HG02973 (cell line): ENCODE measurements at regions not wholly inside any gene's neighbourhood (a gene's known extent, or its start where the extent isn't known, plus 50 kb on each side); places are given as distances from the start of the nearest gene placed in this dataset.
"Not testable (repeated sequence)": the region's sequence is repeated elsewhere in the genome, so short reads cannot be mapped to it uniquely, and the experiment has no call there.

ENCODE experiments used
- ATAC-seq: cut with Tn5 transposase; IDR thresholded peaks from one replicate; pipeline ENCODE4 v1.9.1; 2021; ENCODE audit warnings: moderate library complexity; ENCODE audit not compliant: unreplicated experiment

DNA sequence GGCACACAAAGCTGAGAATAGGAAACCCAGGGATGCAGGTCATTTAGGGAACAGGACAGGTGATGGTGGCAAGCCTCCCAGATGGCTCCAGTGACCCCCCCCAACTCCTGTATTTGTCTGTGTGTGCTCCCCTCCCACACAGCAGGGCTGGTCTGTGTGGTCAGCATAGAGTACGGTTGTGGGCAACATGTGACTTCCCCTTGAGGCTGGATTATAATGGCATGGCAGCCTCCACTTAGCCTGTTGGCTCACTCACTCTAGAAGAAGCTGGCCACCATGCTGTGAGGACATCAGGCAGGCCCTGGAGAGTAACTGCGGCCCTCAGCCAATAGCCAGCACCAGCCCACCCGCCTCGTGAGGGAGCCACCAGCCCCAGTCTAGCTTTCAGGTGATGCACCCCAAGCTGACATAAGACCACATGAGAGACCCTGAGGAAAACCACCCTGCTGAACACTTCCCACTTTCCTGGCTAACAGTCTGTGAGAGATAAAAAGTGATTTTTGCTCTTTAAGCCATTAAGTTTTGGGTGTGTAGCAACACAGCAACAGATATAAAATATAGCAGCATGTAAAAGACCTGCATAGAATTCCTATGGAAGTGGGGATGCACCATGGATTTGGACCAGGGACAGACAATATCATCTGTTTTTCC, 151.3 kb downstream of the LAT start:
- not testable (repeated sequence) for ATAC-seq

DNA sequence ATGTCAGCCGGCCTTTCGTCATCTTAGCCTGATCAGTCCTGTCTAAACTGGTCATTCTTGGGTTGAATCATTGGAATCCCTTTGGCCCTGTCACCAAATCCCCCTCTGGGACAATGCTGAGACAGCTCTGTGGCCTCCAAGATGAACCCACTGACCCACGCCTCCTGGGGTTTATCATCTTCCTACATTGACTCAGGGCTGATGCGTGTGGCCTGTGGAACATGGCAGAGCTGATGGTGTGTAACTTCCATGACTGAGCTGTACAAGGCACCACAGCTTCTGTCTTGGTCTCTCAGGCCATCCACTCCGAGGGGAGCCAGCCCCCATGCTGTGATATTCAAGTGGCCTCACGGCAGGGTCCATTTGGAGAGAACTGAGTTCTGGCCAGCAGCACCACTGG, 150.2 kb downstream of the LAT start:
- ATAC-seq = not testable (repeated sequence)

DNA sequence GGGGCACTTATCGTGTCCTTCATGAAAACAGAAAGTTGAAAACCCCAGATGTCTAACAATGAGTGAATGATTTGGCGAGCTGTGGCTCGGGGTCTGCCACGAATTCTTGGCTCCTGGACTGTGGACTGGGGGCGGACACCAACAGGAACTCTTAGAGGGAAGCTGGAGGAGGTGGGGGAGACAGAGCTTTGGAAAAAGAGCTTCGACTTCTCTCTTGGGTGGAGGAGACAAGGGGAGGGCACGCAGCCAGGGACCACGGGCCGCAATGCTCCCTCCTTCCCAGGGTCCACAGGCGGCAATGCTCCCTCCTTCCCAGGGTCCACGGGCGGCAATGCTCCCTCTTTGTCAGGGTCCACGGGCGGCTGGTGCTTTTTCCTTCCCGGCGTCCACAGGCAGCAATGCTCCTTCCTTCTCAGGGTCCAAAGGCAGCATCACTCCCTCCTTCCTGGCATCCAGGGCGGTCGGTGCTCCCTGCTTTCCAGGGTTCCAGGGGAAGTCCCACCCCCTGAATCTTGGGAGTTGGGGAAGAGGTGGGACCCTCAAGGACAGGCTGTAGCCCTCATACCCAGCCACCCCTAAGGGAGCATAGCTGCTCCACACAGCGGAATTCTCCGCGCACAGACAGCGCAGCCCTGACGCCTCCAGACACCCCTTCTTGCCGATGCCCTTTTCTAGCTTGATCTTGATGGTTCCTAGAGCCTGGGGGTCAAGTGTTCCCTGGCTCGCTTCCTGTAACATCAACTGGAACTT, 149.0 kb downstream of the LAT start:
- not testable (repeated sequence) for ATAC-seq

DNA sequence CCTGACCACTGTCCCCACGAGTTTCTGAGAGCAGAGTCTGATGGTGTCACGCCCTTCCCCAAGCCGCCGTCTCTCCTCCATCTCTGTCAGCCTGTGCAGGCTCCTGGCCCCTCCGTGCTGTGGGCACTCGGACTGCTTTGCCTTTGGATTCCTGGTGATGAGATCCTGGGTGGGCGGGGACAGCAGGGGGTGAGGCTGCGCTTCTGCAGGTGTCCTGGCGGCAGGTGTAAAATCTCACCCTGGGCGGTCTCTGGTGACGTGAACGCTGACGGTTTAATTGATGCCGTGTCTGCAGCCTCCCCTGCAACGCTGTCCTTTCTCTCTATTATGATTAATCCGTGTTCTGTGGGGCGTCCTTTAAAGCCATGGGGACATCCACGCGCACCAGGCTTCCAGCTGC, 148.0 kb downstream of the LAT start:
- ATAC-seq = not testable (repeated sequence)

DNA sequence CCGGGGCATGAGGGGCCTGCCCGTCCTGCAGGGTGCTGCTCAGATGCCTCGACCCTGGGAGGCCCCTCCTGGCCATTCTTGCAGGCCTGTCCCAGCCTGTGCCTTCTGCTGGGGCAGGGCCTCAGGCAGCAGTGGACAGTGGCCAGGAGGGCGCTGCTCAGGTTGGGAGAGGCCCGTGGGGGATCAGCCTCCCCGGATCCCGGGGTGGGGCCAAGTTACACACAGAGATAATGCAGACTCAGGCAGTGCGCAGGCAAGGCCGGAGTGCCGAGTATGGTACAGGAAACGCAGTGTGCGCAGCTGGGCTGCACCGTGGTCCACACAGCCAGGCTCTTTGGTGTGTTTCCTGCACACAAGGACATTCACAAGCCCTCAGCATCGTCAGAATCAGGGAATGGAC, 147.6 kb downstream of the LAT start:
- ATAC-seq = not testable (repeated sequence)

DNA sequence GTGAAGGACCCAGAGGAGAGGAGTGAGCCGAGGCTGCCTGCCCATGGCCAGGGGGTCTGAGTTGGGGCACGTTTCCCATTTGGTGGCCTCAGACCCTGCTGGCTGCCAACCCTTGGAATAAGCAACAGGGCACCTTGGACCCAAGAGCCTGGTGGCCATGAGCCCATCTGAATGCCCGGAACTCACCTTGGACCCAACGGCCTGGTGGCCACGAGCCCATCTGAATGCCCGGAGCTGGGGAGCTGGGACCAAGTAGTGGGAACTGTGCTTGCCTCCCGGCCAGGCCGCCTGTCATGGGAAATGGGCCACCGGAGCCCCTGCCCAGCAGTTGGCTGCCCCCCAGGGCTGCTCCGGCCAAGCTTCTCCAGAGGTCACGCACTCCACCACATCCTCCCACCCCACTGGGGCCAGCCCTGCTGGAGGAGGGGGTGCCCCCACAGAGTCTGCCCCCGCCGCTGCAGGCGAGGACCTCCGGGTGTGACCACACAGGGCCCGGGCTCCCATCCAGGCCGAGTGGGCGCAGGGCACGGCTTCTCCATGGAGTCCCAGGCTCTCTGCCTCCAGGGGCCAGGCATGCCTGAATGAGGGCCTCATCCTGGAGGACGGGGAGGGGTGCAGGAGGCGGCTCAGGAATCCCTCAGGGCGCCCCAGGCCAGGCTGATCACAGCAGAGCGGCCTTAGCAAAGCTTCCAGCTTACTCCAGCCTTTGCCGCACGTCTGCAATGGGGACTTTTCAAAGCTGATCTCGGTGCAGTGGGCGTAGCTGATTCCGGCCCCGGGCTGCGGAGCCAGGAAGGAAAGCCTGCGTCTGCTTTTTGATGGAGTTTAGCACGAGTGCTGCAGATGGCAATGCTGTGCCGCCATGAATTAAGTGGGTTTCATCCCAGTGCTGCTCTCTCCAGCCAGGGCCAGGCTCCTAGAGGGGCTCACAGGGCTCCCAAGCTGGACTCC, 146.3 kb downstream of the LAT start:
- ATAC-seq = not testable (repeated sequence)

DNA sequence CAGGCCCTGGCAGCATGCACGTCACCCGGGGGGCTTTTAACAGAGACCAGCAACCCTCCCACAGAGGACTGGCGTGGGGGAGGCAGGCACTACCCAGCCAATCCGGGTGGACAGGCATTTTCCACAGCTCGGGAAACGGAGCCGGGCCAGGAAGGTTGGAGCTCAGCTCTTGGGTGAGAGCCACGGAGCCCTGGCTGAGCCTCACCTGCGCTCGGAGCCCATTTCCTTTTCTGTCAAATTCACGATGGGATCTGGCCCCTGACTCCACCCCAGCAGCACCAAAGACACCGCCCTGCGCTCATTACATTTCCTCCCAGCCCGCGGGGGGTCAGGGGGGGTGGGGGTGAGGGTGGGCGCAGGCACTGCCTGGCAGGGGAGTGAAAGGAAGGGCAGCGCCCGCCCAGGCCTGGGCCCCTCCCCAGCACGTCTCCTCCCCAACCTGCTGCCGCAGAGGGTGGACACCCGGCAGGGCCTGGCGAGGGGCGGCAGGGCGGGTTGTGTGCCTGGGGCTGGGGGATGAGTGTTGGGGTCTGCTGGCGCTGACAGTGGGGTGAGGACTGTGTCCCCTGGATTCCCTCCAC, 145.4 kb downstream of the LAT start:
- ATAC-seq = not testable (repeated sequence)

DNA sequence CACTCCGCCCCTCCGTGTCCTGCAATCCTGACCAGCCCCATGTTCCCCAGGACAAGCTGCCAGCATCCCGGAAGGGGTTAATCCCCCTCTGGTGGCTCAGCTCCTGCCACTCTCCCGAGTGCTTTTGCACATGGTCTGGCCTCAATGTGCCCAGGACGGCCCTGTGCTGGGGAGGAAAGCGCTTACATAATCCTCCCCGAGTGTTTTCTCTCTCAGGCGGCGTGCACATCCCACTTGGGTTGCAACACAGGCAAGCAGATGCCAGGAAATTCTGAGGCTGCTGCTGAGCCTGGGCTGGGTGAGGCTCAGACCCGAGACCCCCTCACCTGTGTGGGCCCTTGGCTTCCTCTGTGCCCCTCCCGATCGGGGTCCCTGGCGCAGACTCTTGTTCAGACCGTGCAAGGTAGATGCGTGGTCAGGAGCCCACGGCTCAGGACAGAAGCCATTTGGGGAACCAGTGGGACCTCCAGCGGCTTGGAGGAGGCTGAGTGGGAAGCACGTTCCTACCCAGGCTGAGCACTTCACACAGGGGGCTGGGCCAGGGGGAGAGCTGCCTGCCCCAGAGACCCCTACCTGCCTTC, 144.7 kb downstream of the LAT start:
- ATAC-seq = not testable (repeated sequence)

DNA sequence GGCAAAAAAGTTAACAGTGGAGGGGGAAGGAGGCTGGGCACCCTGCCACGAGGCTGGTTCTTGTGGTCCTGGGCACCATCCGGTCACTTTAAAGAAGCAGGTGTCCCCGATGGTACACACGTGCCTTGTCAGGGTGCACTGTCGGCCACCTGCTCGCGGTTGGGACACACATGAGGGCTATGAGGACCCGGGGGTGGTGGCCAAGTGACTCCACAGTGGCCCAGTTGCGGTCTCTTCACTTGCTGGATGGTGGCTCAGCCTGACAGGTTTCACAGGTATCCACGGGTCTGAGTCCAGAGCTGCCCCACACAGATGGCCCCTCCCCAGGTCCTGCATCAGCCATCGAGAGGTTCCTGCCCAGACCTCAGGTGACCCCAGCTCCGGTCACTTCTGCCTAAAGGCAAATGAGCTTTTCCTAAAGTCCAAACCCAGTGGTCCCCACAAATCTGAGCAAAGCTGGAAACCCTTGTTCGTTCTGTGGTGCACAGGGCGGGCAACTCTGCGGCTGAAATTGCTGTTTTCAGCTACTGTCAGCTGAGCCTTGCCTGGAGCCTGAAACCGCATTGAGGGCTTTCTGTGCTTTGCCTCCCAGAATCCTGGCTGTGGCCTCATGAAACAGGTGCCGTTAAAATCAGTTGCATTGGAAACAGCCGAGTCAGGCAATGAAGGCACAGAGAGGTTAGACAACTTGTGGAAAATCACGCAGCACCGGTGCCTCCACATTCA, 144.0 kb downstream of the LAT start:
- ATAC-seq = not testable (repeated sequence)

DNA sequence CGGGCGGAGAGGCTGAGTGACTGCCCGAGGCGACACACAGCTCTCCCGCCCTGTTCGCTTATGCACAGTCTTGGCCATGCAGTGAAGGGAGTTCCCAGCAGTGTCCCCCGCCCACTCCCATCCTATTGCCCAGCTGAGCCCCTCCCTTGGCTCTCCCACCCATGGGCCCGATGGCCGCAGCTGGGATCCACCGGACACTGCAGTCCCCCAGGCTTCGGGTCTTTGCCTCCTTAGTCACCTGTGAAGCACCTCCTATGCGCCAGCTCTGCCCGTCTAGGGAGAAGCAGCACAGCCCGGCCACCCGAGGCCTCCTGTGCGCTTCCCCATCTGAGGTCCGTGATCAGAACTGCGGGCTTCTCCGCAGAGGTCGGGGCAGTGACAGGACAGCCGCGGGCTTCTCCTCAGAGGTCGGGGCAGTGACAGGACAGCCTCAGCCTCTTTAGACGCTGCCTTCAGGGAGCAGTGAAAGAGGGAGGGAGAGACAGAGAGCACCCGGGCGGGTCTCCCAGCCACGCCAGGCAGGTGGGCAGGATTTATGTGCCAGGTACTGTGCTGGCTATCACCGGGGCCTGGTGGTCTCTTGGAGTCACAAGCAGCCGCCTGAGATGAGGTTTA, 143.1 kb downstream of the LAT start:
- not testable (repeated sequence) for ATAC-seq

DNA sequence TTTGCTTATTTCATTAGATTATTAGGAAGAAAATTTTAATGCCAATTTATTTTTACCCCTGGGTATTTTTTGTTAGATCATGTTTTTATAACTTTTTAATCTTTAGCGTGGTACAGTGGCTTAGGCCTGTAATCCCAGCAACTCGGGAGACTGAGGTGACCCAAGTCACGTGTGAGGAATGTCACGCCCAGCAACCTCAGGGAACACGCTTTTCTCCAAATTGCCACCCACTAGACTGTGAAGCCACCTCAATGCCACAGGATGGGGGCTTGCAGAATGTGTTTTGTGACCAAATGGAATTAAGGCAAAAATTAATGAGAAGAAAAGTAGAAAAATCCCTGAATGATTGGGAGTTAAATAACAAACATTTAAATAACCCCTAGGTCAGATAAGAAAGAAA, 141.8 kb downstream of the LAT start:
- no peak for ATAC-seq

DNA sequence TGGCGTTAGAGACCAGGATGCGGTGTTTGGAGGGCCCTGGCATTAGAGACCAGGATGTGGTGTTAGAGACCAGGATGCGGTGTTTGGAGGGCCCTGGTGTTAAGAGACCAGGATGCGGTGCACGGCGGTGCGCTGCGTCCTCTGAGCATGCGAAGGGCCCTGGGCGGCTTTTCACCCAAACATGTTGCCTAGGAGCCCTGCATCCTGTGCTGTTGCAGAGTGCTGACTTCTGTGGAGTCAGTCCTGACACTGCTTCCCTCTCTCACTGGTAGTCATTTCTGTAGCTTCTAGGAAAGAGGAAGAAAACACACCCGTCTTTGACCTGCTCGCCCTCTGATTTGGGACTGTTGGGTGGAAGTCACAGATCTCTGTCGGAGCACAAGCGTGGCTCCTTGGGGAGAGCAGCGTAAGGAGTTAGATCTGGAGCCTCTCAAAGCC, 141.2 kb downstream of the LAT start:
- no peak for ATAC-seq

DNA sequence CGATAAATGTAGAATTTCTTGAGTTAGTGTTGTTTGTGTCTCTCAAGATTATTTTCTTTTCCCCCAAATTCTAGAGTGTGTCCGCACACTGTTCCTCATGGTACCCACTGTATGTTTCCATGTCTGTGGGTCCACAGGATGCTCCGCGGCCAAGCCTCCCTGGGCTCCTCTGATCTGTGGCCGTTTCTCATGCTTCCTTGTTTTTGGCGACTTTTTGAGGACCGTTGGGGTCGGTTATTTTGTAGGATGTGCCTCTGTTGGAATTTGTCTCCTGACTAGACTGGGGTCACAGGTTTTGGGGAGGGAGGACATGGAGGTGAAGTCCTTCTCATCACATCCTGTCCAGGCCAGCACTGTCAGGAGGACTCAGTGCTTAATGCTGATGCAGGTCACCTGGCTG, 140.0 kb downstream of the LAT start:
- no peak for ATAC-seq

DNA sequence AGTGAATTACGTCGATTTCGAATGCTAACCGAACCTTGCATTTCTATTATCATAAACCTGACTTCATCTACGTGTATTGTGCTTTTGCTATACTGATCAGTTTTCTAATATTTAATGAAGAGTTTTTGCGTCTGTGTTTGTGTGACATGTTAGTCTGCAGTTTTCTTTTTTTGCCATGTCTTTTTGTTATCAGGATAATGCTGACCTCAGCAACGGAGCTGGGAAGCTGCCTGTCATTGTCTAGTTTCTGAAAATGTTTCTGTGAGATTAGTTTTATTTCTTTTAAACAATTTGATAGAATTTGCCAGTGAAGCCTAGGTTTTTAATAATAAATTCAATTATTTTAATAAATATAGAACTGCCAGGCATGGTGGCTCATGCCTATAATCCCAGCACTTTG, 139.3 kb downstream of the LAT start:
- ATAC-seq = not testable (repeated sequence)

DNA sequence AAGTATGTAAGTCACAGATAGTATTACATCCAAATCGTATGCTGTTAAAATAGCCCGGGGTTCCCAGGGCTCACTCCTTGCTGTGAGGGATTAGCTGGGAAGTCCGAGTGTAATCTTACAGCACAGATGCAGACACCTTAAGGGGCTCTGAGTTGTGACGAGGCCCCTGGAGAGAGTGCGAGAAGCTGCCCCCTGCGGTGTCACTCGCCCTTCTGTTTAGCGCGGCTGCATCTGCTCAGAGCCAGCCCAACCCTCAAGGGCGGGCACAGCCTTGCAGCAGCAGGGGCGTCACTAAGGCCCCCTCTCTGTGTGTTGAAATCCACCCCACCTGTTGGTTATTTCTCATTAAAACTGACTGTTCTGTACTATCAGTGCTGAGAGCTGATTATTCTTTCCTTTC, 135.8 kb downstream of the LAT start:
- not testable (repeated sequence) for ATAC-seq

DNA sequence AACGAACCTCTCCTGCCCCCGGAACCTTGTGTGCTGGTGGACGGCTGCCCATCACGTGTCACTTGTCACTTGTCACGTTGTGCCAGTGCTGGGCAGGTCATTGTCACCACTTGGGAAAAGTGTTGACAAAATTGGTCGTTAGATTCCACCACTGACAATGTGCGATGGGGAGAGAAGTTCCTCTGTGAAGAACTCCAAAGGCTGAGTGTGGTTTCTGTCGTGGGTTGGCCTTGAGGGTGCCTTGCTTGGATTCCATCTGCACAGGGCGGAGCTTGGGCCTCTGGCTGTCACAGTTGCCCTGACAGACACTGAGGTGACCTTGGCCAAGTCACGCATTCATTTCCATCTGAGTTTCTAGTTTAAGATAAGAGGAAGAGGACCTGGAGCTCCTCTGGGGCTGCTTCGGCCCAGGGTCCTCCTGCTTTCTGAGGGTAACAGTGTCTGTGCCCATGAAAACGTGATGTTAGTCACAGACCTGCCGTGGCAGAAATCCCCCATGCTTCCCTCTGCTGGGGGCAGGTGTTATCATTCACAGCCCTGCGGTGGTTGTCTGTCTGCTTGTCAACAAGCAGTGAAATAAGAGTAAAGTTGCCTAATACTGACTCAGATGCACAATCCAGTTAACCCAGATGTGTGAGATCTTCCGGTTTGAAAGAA, 133.6 kb downstream of the LAT start:
- ATAC-seq = not testable (repeated sequence)

DNA sequence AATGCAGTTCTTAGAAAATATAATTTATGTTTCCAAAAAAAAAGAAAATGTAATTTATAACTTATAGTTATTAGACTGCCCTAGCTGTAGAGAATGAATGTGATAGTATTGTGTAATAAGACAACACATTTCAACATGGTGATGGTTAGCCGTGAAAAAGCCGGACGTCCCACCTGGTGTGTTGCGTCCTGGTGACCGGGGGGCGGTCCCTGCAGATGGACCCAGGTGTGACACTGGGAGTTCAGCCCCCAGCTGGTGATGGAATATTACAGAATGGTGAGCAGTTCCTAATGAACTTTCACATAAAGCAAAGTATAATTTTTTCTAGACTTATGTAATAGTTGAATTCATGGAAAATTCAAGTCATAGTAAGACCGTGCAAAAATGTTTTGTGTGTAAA, 132.8 kb downstream of the LAT start:
- no peak for ATAC-seq

DNA sequence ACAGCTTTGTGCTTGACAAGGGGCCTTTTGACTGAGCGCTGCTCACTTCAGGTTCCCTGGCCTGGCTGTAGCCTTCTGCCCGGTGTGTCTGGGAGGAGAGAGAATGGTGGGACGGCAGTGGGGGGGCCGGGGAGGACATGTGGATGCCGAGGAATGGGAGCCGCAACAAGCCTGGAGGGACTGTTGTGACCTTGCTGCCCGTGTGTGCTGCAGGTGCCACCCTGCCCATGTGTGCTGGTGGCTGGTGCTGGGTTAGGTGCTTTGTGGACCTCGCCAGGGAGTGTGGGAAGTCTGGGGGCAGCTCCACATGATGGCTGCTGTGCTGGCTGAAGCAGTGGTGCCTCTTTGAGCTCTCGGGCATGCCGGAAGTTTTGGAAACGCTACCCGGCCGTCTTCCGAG, 132.1 kb downstream of the LAT start:
- ATAC-seq = no peak

DNA sequence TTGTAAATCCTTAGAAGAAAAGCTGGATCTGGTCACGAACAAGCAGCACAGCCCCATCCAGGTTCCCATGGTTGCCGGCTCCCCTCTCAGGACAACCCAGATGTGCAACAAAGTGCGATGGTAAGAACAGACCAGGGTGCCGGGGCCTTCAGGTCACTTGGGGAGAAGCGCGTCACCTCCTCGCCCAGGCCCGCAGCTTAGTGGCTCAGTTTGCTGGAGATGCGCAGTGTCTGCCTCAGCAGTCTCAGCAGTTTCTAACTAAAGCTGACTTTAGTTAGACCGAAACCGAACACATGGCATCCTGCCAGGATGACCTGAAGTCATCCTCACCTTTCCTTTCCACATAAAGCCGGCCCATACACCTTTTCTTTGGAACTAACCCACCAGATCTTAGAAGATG, 131.4 kb downstream of the LAT start:
- ATAC-seq = not testable (repeated sequence)
